ENCODE measurements at regions not wholly inside any gene's neighbourhood (a gene's known extent, or its start where the extent isn't known, plus 50 kb on each side); places are given as distances from the start of the nearest gene placed in this dataset.

- H3K4me1 Mint-ChIP-seq, result peaks cover 3% of the 10 kb centered on the region
- 97 to 100% methylated on average over 1 to 2 of the region's 2 CpGs for WGBS, 2 experiments (ENCODE audit: insufficient coverage in 1 of 2, insufficient read length in 1 of 2)
- H3K9me3 Mint-ChIP-seq, result no peaks in the 10 kb centered on the region
- H3K27me3 Mint-ChIP-seq (ENCODE audit: insufficient read depth), result no peaks in the 10 kb centered on the region
- Histone ChIP-seq H3K9me3 (ENCODE audit: control insufficient read depth, low read length) (no peaks in the 10 kb centered on the region), H3K27me3 (ENCODE audit: control insufficient read depth, insufficient read depth, low read length, poor library complexity, severe bottlenecking) (no peaks in the 10 kb centered on the region), H3K27ac (ENCODE audit: low read depth, low read length) (no peak overlapping the region), H3K4me1 (ENCODE audit: control insufficient read depth, insufficient read depth, low read length) (no peaks in the 10 kb centered on the region), H3K4me3 (ENCODE audit: low read length) (no peak overlapping the region), H3K36me3 (ENCODE audit: control insufficient read depth, insufficient read depth, low read length) (no peaks in the 10 kb centered on the region), H3K9ac (ENCODE audit: extremely low read depth, low read length, poor library complexity, severe bottlenecking) (no peak overlapping the region)
- no peak overlapping the region for H3K27ac Mint-ChIP-seq
- H3K36me3 Mint-ChIP-seq (ENCODE audit: low read depth), result no peaks in the 10 kb centered on the region
- no peak for DNase-seq
- H3K4me3 Mint-ChIP-seq, result no peak overlapping the region
- TF ChIP-seq, protein P1, sequence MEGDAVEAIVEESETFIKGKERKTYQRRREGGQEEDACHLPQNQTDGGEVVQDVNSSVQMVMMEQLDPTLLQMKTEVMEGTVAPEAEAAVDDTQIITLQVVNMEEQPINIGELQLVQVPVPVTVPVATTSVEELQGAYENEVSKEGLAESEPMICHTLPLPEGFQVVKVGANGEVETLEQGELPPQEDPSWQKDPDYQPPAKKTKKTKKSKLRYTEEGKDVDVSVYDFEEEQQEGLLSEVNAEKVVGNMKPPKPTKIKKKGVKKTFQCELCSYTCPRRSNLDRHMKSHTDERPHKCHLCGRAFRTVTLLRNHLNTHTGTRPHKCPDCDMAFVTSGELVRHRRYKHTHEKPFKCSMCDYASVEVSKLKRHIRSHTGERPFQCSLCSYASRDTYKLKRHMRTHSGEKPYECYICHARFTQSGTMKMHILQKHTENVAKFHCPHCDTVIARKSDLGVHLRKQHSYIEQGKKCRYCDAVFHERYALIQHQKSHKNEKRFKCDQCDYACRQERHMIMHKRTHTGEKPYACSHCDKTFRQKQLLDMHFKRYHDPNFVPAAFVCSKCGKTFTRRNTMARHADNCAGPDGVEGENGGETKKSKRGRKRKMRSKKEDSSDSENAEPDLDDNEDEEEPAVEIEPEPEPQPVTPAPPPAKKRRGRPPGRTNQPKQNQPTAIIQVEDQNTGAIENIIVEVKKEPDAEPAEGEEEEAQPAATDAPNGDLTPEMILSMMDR (conservative IDR thresholded peaks at IDR 0.05), result no peak
Observed at GRCh38 chr16:79798416-79799053, 198.0 kb upstream of the MAF start.

GRCh38 chr16:79797486-79797885 is 196.9 kb upstream of the MAF start:
- DNase-seq, result no peak
- 90 to 93% methylated on average over 6 to 8 of the region's 8 CpGs for WGBS, 2 experiments (ENCODE audit: insufficient coverage in 1 of 2, insufficient read length in 1 of 2)
- peaks cover 4% of the 10 kb centered on the region for H3K27me3 ChIP-seq (ENCODE audit: control insufficient read depth, insufficient read depth, low read length, poor library complexity, severe bottlenecking)
- peaks cover 3% of the 10 kb centered on the region for H3K4me1 Mint-ChIP-seq
- H3K27me3 Mint-ChIP-seq (ENCODE audit: insufficient read depth), result no peaks in the 10 kb centered on the region
- H3K27ac ChIP-seq (ENCODE audit: low read depth, low read length), result no peak overlapping the region
- TF ChIP-seq, protein P1 (conservative IDR thresholded peaks at IDR 0.05), result no peak
- H3K4me1 ChIP-seq (ENCODE audit: control insufficient read depth, insufficient read depth, low read length), result no peaks in the 10 kb centered on the region
- no peaks in the 10 kb centered on the region for H3K36me3 Mint-ChIP-seq (ENCODE audit: low read depth)
- H3K9me3 Mint-ChIP-seq, result no peaks in the 10 kb centered on the region
- no peak overlapping the region for H3K4me3 ChIP-seq (ENCODE audit: low read length)
- no peak overlapping the region for H3K9ac ChIP-seq (ENCODE audit: extremely low read depth, low read length, poor library complexity, severe bottlenecking)
- H3K27ac Mint-ChIP-seq, result no peak overlapping the region
- no peaks in the 10 kb centered on the region for H3K36me3 ChIP-seq (ENCODE audit: control insufficient read depth, insufficient read depth, low read length)
- H3K4me3 Mint-ChIP-seq, result no peak overlapping the region
- H3K9me3 ChIP-seq (ENCODE audit: control insufficient read depth, low read length), result no peaks in the 10 kb centered on the region

GRCh38 chr16:79795556-79795955 is 195.0 kb upstream of the MAF start:
- Mint-ChIP-seq H3K27ac (no peak overlapping the region), H3K9me3 (no peaks in the 10 kb centered on the region), H3K4me3 (no peak overlapping the region), H3K27me3 (ENCODE audit: insufficient read depth) (no peaks in the 10 kb centered on the region), H3K36me3 (ENCODE audit: low read depth) (no peaks in the 10 kb centered on the region), H3K4me1 (peaks cover 3% of the 10 kb centered on the region)
- TF ChIP-seq, protein P1 (conservative IDR thresholded peaks at IDR 0.05), result no peak
- H3K9ac ChIP-seq (ENCODE audit: extremely low read depth, low read length, poor library complexity, severe bottlenecking), result no peak overlapping the region
- no peaks in the 10 kb centered on the region for H3K36me3 ChIP-seq (ENCODE audit: control insufficient read depth, insufficient read depth, low read length)
- no peak overlapping the region for H3K4me3 ChIP-seq (ENCODE audit: low read length)
- no peak overlapping the region for H3K27ac ChIP-seq (ENCODE audit: low read depth, low read length)
- H3K27me3 ChIP-seq (ENCODE audit: control insufficient read depth, insufficient read depth, low read length, poor library complexity, severe bottlenecking), result peaks cover 4% of the 10 kb centered on the region
- H3K4me1 ChIP-seq (ENCODE audit: control insufficient read depth, insufficient read depth, low read length), result no peaks in the 10 kb centered on the region
- H3K9me3 ChIP-seq (ENCODE audit: control insufficient read depth, low read length), result no peaks in the 10 kb centered on the region
- WGBS, 2 experiments (ENCODE audit: insufficient coverage in 1 of 2, insufficient read length in 1 of 2), result 86 to 95% methylated on average over 2 to 3 of the region's 4 CpGs
- DNase-seq, result no peak
